Astrocyte of the cerebellum (primary cell): ENCODE measurements at regions not wholly inside any gene's neighbourhood (a gene's known extent, or its start where the extent isn't known, plus 50 kb on each side); places are given as distances from the start of the nearest gene placed in this dataset.
A peak's percentile ranks its signal among the peaks of the same experiment; 100 is the strongest.

Source experiments
- DNase-seq: peaks from one replicate; pipeline ENCODE4 v3.0.0-alpha.2; 2011; ENCODE audit warnings: low read depth
- H3K4me3 ChIP-seq: 2 replicates; pipeline ENCODE4 v1.5.1; 2011; ENCODE audit warnings: mild to moderate bottlenecking, low read depth, low read length, moderate library complexity
- CTCF ChIP-seq: IDR thresholded peaks from 2 replicates; pipeline ENCODE4 v1.5.1; 2012; ENCODE audit warnings: low read length, low read depth, moderate library complexity, mild to moderate bottlenecking; ENCODE audit errors: missing control alignments
- in situ Hi-C: cut with HindIII; loops from 2 replicates; pipeline ENCODE4 v1.10.0; 2017; ENCODE audit warnings: low sequenced_read_pairs

- in situ Hi-C loops, result no loop called here
- no peak for TF ChIP-seq CTCF
- H3K4me3 ChIP-seq, result no peak overlapping the region
- no peak for DNase-seq
These were observed 114.4 kb upstream of the CREB5 start for GRCh38 chr7:28297801-28298459.

- no peak overlapping the region for H3K4me3 ChIP-seq
- peak; percentile 67 for TF ChIP-seq CTCF
- in situ Hi-C loops, result no loop called here
- DNase-seq, result peak; percentile 31
These were observed 113.3 kb upstream of the CREB5 start for GRCh38 chr7:28298870-28299518.

- TF ChIP-seq CTCF, result no peak
- in situ Hi-C loops, result no loop called here
- DNase-seq, result no peak
- no peak overlapping the region for H3K4me3 ChIP-seq
These were observed 112.8 kb upstream of the CREB5 start for GRCh38 chr7:28299556-28299955.

- DNase-seq, result no peak
- in situ Hi-C loops, result no loop called here
- TF ChIP-seq CTCF, result no peak
- no peak overlapping the region for H3K4me3 ChIP-seq
These were observed 111.8 kb upstream of the CREB5 start for GRCh38 chr7:28300488-28300887.

GRCh38 chr7:28301148-28301641, 111.1 kb upstream of the CREB5 start:
- TF ChIP-seq CTCF, result no peak
- DNase-seq, result peak; percentile 24
- no peak overlapping the region for H3K4me3 ChIP-seq
- in situ Hi-C loops, result no loop called here

- TF ChIP-seq CTCF, result no peak
- in situ Hi-C loops, result no loop called here
- no peak for DNase-seq
- no peak overlapping the region for H3K4me3 ChIP-seq
These were observed 108.0 kb upstream of the CREB5 start for GRCh38 chr7:28304290-28304689.
